Astrocyte of the cerebellum (primary cell): ENCODE measurements at regions not wholly inside any gene's neighbourhood (a gene's known extent, or its start where the extent isn't known, plus 50 kb on each side); places are given as distances from the start of the nearest gene placed in this dataset.

Source experiments
- DNase-seq: peaks from one replicate; pipeline ENCODE4 v3.0.0-alpha.2; 2011; ENCODE audit warnings: low read depth
- H3K4me3 ChIP-seq: 2 replicates; pipeline ENCODE4 v1.5.1; 2011; ENCODE audit warnings: mild to moderate bottlenecking, low read depth, low read length, moderate library complexity
- in situ Hi-C: cut with HindIII; loops from 2 replicates; pipeline ENCODE4 v1.10.0; 2017; ENCODE audit warnings: low sequenced_read_pairs
- TF ChIP-seq, protein P1 (sequence below): IDR thresholded peaks from 2 replicates; pipeline ENCODE4 v1.5.1; 2012; ENCODE audit warnings: low read length, low read depth, moderate library complexity, mild to moderate bottlenecking; ENCODE audit errors: missing control alignments

DNA sequence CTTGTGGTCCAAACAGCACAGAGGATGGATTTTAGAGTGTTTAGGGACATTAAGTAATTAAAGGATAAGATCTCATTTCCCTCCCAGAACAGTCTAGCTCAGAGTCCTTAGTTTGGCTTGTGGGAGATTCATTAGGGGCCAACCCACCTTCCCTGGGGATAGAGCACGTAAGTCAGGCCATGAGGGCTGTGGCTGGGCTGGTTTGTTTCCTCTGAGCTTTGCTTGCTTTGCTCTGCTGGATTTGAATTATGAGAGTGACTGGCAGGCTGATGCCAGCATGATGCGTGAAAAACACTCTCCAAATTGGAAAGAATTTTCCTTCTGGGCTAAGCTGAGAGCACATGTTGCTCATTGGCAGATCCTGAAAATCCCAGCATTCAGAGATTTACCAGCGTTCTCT lies 84.7 kb upstream of the HEPHL1 start:
- in situ Hi-C loops: no loop called here
- H3K4me3 ChIP-seq: no peak overlapping the region
- TF ChIP-seq, protein P1, sequence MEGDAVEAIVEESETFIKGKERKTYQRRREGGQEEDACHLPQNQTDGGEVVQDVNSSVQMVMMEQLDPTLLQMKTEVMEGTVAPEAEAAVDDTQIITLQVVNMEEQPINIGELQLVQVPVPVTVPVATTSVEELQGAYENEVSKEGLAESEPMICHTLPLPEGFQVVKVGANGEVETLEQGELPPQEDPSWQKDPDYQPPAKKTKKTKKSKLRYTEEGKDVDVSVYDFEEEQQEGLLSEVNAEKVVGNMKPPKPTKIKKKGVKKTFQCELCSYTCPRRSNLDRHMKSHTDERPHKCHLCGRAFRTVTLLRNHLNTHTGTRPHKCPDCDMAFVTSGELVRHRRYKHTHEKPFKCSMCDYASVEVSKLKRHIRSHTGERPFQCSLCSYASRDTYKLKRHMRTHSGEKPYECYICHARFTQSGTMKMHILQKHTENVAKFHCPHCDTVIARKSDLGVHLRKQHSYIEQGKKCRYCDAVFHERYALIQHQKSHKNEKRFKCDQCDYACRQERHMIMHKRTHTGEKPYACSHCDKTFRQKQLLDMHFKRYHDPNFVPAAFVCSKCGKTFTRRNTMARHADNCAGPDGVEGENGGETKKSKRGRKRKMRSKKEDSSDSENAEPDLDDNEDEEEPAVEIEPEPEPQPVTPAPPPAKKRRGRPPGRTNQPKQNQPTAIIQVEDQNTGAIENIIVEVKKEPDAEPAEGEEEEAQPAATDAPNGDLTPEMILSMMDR: no peak
- DNase-seq: no peak

DNA sequence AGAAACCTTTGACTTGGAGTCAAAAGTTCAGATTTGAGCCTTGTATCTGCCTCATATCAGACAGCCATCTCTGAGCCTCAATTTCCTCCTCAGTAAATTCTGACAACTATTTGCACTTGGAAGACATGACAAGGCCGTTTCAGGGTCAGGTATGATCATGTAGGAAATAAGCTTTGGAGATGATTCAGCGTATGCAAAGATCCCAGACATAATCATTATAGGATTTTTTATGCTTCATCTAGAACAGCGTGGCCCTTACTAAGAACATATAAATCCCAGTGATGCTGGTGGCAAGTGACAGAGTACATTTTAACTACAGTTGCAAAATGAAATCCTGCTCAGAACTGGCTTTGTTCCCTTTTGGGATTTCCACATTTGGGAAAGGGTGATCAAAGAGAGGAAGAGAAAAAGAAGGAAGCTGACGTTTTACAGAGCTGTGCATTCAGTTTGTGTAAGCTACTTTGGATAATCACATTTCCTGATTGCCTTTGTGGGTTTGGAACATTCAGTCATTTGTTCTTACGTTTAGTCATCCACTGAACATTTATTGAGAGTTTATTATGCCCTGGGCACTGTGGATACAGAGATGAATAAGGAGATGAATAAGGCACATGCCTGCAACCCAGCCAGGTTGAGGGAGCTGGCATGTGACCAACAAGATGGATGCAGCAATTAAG lies 81.9 kb upstream of the HEPHL1 start:
- in situ Hi-C loops: no loop called here
- DNase-seq: no peak
- no peak overlapping the region for H3K4me3 ChIP-seq
- TF ChIP-seq, protein P1: no peak

DNA sequence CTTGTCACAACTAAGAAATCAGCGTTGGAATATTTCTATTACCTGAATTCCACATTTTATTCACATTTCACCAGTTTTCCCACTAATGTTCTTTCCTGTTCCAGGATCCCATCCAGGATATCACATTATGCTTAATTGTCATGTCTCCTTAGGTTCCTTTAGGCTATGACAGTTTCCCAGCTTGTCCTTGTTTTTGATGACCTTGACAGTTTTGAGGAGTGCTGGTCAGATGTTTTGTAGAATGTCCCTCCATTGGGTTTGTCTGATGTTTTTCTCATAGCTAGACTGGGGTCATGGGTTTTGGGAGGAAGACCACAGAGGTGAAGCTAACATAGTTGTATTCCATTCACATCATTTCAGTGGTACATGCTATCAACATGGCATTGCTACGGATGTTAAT lies 80.8 kb upstream of the HEPHL1 start:
- TF ChIP-seq, protein P1: no peak
- DNase-seq: no peak
- no peak overlapping the region for H3K4me3 ChIP-seq
- in situ Hi-C loops: no loop called here

DNA sequence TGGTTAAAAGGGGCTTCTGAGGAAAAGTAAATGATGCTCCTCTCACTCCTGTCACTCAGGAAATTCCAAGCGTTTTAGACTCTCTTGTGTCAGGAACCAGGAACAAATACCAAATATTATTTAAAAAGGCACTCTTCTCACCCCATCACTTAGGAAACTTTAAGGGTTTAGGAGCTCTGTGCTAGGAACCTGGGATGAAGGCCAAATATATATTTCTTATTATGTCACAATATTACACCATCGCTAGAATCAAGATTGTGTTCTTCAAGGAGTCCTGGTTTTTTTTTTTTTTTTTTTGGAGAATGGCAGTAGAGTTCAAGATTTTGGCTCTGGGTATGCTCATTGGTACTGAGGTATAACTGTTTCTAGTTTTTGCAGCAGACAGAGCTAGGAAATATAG lies 79.0 kb upstream of the HEPHL1 start:
- TF ChIP-seq, protein P1: no peak
- H3K4me3 ChIP-seq: no peak overlapping the region
- no peak for DNase-seq
- in situ Hi-C loops: no loop called here

DNA sequence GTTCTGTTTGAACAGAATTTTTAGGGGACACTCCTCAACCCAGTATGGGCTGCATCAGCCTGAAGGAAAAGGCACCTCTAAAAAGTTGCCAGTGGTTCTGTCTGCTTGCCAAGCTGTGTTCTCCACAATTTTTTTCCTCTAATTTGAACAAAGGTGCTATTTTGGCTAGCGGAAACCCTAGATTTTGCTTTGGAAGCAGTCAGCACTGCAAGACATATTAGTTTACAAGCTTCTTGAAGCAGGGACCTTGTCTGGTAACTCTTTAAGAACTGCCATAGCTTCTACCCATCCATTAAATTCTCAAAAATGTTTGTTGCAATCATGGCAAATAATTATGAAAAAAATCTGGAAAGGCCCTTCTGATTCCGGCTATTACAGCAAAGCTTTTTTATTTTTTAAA lies 75.6 kb upstream of the HEPHL1 start:
- no peak for DNase-seq
- H3K4me3 ChIP-seq: no peak overlapping the region
- TF ChIP-seq, protein P1: no peak
- in situ Hi-C loops: no loop called here

DNA sequence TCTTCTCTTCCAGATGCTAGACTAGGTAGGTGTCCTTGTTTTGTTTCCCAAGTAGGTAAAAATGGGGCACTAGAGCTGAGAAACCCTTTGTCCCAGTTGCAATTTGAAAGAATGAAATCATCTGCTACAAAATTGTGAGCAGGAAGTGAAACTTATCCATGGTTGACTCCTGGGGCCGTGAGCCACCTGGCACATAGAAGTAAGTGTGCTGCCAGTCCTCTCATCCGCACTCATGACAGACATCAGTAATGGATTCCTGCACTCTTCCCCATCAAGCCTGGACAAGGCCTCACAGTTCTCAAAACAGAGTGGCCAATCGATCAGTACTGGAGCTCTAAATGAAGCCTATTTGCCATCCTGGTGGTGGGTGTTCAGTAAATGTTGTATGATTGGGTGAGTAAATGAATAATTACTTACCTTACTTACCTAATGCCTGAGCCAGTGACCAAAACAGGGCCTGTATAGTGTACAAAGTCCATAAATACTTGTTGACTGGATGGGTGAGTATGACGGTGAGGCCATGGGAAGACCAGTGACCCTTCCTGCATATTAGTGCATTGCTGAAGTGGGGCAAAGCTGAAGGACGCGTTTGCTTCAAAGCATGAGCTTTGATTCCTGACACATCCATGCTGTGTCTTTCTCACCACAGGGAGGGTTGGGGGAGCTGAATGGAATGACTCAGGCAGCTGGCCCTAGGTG lies 68.9 kb upstream of the HEPHL1 start:
- in situ Hi-C loops: no loop called here

More for the DNA sequence above, 68.9 kb upstream of the HEPHL1 start:
- TF ChIP-seq, protein P1: no peak
- DNase-seq: no peak
- no peak overlapping the region for H3K4me3 ChIP-seq
